ENCODE measurements at regions not wholly inside any gene's neighbourhood (a gene's known extent, or its start where the extent isn't known, plus 50 kb on each side); places are given as distances from the start of the nearest gene placed in this dataset.

DNA sequence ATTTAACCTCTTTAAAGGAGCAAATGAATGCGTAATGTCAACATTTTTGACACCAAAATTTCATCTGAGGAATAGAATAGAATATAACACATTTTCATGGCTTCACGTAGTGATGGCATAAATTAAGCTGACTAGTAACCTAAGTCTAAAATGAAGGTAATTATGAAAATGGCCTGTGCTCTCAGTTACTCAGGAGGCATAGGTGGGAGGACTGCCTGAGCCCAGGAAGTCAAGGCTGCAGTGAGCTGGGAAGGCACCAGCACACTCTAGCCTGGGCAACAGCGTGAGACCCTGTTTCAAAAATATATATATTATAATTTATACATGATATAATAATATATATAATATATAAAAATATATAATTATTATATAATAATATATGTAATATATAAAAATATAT lies 383.2 kb upstream of the ATP2B1 start:
- no peak for ATAC-seq (ENCODE audit: low FRiP score)

DNA sequence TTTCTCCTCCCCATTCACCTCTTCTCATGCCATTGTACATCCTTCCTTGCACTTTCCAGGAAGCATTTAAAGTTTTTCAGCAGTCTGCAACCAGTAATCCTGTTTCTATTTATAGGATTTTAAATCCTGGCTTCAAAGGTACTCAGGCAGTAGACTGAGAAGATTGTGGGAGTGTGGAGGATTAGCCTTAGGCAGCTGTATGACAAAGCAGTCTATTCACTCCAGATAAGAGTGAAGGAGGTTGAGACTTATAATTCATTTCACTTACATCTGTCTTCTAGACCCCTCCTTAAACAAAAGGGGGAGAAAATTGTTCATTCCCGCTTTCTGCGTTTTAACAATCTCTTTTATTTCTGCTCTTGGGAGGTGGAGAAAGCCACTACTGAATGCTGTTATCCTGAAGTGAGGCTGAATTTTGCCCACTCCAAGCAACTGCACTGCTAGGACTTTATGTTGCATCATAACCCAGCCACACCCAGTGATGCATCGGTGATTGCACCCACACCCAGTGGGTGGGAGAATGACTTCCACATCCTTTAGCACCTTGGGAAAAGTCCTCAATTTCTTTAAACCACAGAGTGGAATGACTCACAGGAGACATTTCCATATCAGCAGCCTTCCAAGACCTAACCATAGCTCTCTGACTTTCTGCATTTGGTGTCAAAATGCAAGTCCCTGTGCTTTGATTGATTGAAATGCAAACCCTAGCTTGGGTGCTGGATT lies 382.5 kb upstream of the ATP2B1 start:
- peak in 1 of 2 donors; percentile 51 for DNase-seq
- ATAC-seq (ENCODE audit: low FRiP score): peak; percentile 54
- H3K27ac ChIP-seq (ENCODE audit: low read depth in 1 of 2, low read length in 2 of 2): no peak overlapping the region
- H3K4me1 ChIP-seq (ENCODE audit: control insufficient read depth in 1 of 2, insufficient read depth in 2 of 2, low read length in 2 of 2): peaks cover 0 to 3% of the 10 kb centered on the region in 2 donors
- intact Hi-C loops (cut with DNase I): no loop called here
- no peak overlapping the region for H3K4me3 ChIP-seq (ENCODE audit: low read length in 2 of 2)
- no peaks in the 10 kb centered on the region for H3K36me3 ChIP-seq (ENCODE audit: control insufficient read depth in 1 of 2, insufficient read depth in 2 of 2, low read length in 1 of 2)
- WGBS, 2 donors: 48 to 50% methylated on average over 3 of the region's 3 CpGs
- no peaks in the 10 kb centered on the region for H3K9me3 ChIP-seq (ENCODE audit: control insufficient read depth, low read length)
- no peaks in the 10 kb centered on the region for H3K27me3 ChIP-seq (ENCODE audit: control insufficient read depth in 1 of 2, insufficient read depth in 2 of 2, low read length in 1 of 2)

More for the DNA sequence above, 383.2 kb upstream of the ATP2B1 start:
- Histone ChIP-seq H3K4me1 (ENCODE audit: control insufficient read depth in 1 of 2, insufficient read depth in 2 of 2, low read length in 2 of 2) (peaks cover 0 to 3% of the 10 kb centered on the region in 2 donors), H3K27ac (ENCODE audit: low read depth in 1 of 2, low read length in 2 of 2) (no peak overlapping the region), H3K4me3 (ENCODE audit: low read length in 2 of 2) (no peak overlapping the region), H3K27me3 (ENCODE audit: control insufficient read depth in 1 of 2, insufficient read depth in 2 of 2, low read length in 1 of 2) (no peaks in the 10 kb centered on the region), H3K9me3 (ENCODE audit: control insufficient read depth, low read length) (no peaks in the 10 kb centered on the region), H3K36me3 (ENCODE audit: control insufficient read depth in 1 of 2, insufficient read depth in 2 of 2, low read length in 1 of 2) (no peaks in the 10 kb centered on the region)
- 64 to 65% methylated on average over 3 of the region's 3 CpGs for WGBS, 2 donors
- intact Hi-C loops (cut with DNase I): no loop called here
- no peak for DNase-seq

DNA sequence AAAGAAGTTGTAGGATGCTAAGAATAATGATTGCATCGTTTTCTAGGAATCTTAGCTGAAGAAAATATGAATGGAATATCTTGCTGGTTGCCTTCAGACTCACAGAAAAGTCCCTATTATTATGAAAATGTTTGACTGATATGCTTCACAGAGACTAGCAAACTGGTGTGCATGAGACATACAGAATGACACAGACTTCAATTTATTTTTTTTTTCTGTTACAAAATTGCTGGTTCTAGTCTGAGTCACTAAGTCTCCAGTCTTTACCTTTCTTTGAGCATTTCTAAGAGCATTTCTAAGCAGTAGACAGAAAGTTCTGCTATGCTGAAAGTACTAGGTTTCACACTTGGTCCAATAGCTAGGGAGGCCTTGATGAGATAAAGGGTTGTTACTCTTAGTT lies 377.6 kb upstream of the ATP2B1 start:
- no peak overlapping the region for H3K4me3 ChIP-seq (ENCODE audit: low read length in 2 of 2)
- no peak overlapping the region for H3K27ac ChIP-seq (ENCODE audit: low read depth in 1 of 2, low read length in 2 of 2)
- no peak for DNase-seq
- no peaks in the 10 kb centered on the region for H3K36me3 ChIP-seq (ENCODE audit: control insufficient read depth in 1 of 2, insufficient read depth in 2 of 2, low read length in 1 of 2)
- no peak for ATAC-seq (ENCODE audit: low FRiP score)
- intact Hi-C loops (cut with DNase I): no loop called here
- no peaks in the 10 kb centered on the region for H3K27me3 ChIP-seq (ENCODE audit: control insufficient read depth in 1 of 2, insufficient read depth in 2 of 2, low read length in 1 of 2)
- 18% methylated on average over 1 of the region's 1 CpG for WGBS, 2 donors
- H3K4me1 ChIP-seq (ENCODE audit: control insufficient read depth in 1 of 2, insufficient read depth in 2 of 2, low read length in 2 of 2): peaks cover 0 to 3% of the 10 kb centered on the region in 2 donors
- no peaks in the 10 kb centered on the region for H3K9me3 ChIP-seq (ENCODE audit: control insufficient read depth, low read length)

DNA sequence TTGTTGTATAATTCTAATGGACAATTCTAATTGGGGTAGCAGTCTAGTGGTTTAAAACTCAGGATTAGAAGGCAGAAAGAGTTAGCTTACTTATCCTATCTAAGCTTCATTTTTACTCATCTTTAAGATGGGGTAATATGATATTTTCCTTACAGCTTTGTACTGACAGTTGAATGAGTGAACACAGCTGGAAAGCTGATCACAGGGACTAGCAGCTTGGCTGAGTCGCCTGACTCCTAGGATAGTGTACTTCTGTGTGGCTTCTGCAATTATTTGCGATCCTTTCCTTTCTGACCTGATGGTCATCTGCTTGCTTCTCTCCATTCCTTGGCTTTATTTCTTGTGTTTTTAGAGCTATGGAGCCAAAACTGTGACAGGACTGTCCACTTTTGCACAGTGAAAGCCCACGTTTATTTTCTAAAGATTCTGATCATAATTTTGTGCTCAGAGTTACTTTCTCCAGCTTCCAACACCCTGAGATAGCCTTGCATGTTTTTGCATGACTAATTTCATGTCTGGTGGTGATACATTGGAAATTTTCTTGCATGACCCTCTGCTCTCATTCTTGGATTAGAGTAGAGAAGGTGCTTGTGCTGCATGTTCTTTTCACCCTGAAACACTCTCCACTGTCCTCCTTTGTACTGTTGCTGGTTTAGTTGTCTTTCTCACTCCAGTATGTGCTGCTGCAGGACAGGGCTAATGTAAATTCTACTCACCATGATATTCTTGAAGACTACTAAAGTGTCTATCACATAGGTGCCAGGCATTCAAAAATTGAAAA lies 377.0 kb upstream of the ATP2B1 start:
- Histone ChIP-seq H3K9me3 (ENCODE audit: control insufficient read depth, low read length) (no peaks in the 10 kb centered on the region), H3K4me3 (ENCODE audit: low read length in 2 of 2) (no peak overlapping the region), H3K27ac (ENCODE audit: low read depth in 1 of 2, low read length in 2 of 2) (no peak overlapping the region), H3K4me1 (ENCODE audit: control insufficient read depth in 1 of 2, insufficient read depth in 2 of 2, low read length in 2 of 2) (no peaks in the 10 kb centered on the region), H3K36me3 (ENCODE audit: control insufficient read depth in 1 of 2, insufficient read depth in 2 of 2, low read length in 1 of 2) (no peaks in the 10 kb centered on the region), H3K27me3 (ENCODE audit: control insufficient read depth in 1 of 2, insufficient read depth in 2 of 2, low read length in 1 of 2) (no peaks in the 10 kb centered on the region)
- intact Hi-C loops (cut with DNase I): no loop called here
- WGBS, 2 donors: 54 to 56% methylated on average over 3 of the region's 3 CpGs
- ATAC-seq (ENCODE audit: low FRiP score): no peak
- DNase-seq: no peak

DNA sequence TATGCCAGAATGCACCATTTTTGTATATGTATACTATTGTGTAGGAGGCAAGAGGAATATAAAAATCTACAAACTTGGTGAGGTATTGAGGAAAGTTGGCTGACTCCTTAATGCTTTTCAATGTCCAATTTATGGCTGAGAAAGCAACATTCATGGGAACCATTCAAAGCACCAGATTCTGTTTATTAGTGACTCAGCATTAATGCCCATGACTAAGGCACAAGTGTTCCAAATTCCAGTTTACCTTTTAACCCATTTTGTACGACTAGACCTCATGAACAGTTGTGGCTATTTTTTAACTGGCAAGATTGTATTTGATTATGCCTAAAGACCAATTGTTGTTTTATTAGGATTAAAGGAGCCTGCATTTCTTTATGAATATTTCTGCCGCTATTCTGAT lies 375.4 kb upstream of the ATP2B1 start:
- Histone ChIP-seq H3K4me1 (ENCODE audit: control insufficient read depth in 1 of 2, insufficient read depth in 2 of 2, low read length in 2 of 2) (no peaks in the 10 kb centered on the region), H3K27ac (ENCODE audit: low read depth in 1 of 2, low read length in 2 of 2) (no peak overlapping the region), H3K9me3 (ENCODE audit: control insufficient read depth, low read length) (no peaks in the 10 kb centered on the region), H3K27me3 (ENCODE audit: control insufficient read depth in 1 of 2, insufficient read depth in 2 of 2, low read length in 1 of 2) (no peaks in the 10 kb centered on the region), H3K4me3 (ENCODE audit: low read length in 2 of 2) (no peak overlapping the region), H3K36me3 (ENCODE audit: control insufficient read depth in 1 of 2, insufficient read depth in 2 of 2, low read length in 1 of 2) (no peaks in the 10 kb centered on the region)
- intact Hi-C loops (cut with DNase I): no loop called here
- DNase-seq: no peak
- ATAC-seq (ENCODE audit: low FRiP score): no peak
- 88 to 93% methylated on average over 2 of the region's 2 CpGs for WGBS, 2 donors

DNA sequence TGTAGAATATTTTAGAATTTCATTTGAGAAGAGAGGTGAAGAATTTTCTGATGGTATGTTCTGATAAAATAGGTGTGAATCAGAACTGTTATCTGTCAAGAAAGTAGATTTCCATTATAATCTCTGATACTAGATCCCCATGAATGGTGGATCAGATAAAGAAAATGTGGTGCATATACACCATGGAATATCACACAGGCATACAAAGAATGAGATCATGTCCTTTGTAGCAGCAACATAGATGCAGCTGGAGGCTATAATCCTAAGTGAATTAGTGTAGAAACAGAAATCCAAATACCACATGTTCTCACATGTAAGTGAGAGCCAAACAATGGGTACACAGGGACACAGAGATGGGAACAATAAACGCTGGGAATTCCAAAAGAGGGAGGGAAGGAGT lies 372.0 kb upstream of the ATP2B1 start:
- Histone ChIP-seq H3K36me3 (ENCODE audit: control insufficient read depth in 1 of 2, insufficient read depth in 2 of 2, low read length in 1 of 2) (no peaks in the 10 kb centered on the region), H3K4me1 (ENCODE audit: control insufficient read depth in 1 of 2, insufficient read depth in 2 of 2, low read length in 2 of 2) (no peaks in the 10 kb centered on the region), H3K27me3 (ENCODE audit: control insufficient read depth in 1 of 2, insufficient read depth in 2 of 2, low read length in 1 of 2) (no peaks in the 10 kb centered on the region), H3K4me3 (ENCODE audit: low read length in 2 of 2) (no peak overlapping the region), H3K27ac (ENCODE audit: low read depth in 1 of 2, low read length in 2 of 2) (no peak overlapping the region), H3K9me3 (ENCODE audit: control insufficient read depth, low read length) (no peaks in the 10 kb centered on the region)
- 58 to 62% methylated on average over 1 of the region's 1 CpG for WGBS, 2 donors
- DNase-seq (no peak), ATAC-seq (ENCODE audit: low FRiP score) (no peak)
- intact Hi-C loops (cut with DNase I): no loop called here

DNA sequence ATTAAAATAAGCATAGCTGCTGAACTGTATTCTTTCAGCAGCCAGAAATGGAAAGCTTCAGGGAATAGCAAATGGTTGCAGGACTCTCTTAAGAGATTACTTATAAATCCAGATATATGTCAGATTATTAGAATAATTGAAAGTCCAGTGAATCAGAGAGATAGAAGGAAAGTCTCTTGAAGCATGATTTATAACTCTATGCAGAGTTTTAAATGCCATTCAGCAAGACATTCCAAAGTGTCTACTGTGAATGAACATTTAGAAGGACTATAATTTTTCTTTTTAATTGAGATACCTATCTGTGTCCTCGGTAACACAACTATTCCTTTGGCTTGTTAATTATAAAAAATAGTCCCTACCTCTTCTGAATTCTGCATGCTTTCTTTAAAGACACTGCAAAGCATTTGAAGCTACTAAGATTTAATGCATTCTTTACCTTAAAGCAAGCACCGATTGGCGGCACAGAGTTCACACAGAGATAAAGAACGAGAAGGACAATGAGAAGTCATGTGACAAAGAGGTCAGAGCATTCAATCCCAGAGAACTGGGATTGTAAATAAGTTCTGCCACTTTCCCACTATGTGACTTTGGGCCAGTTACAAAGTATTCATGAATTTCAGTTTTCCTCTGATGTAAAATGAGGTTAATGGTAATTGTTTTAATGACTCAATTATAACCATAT lies 371.0 kb upstream of the ATP2B1 start:
- 63 to 82% methylated on average over 4 of the region's 4 CpGs for WGBS, 2 donors
- intact Hi-C loops (cut with DNase I): no loop called here
- Histone ChIP-seq H3K27me3 (ENCODE audit: control insufficient read depth in 1 of 2, insufficient read depth in 2 of 2, low read length in 1 of 2) (no peaks in the 10 kb centered on the region), H3K9me3 (ENCODE audit: control insufficient read depth, low read length) (no peaks in the 10 kb centered on the region), H3K4me3 (ENCODE audit: low read length in 2 of 2) (no peak overlapping the region), H3K36me3 (ENCODE audit: control insufficient read depth in 1 of 2, insufficient read depth in 2 of 2, low read length in 1 of 2) (no peaks in the 10 kb centered on the region), H3K4me1 (ENCODE audit: control insufficient read depth in 1 of 2, insufficient read depth in 2 of 2, low read length in 2 of 2) (no peaks in the 10 kb centered on the region), H3K27ac (ENCODE audit: low read depth in 1 of 2, low read length in 2 of 2) (no peak overlapping the region)
- no peak for DNase-seq
- ATAC-seq (ENCODE audit: low FRiP score): no peak

DNA sequence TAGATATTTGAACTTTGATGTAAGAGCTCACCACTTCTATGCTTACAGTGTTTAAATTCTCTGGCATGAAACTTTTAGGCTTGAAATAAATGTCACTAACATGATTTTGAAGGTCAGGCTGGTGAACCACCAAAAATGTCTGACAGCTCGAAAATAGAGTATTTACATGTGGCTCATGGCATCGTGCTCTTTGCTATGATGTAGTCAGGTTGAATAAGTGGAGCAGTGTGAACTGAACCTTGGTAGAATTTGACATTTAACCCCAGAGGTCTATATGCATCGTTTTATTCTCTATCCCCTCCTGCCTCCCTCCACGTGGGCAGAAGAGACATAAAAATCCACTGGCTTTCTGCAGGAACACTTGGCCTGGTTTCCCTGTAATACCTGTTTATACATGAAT lies 369.7 kb upstream of the ATP2B1 start:
- Histone ChIP-seq H3K27ac (ENCODE audit: low read depth in 1 of 2, low read length in 2 of 2) (no peak overlapping the region), H3K36me3 (ENCODE audit: control insufficient read depth in 1 of 2, insufficient read depth in 2 of 2, low read length in 1 of 2) (no peaks in the 10 kb centered on the region), H3K4me3 (ENCODE audit: low read length in 2 of 2) (no peak overlapping the region), H3K27me3 (ENCODE audit: control insufficient read depth in 1 of 2, insufficient read depth in 2 of 2, low read length in 1 of 2) (no peaks in the 10 kb centered on the region), H3K9me3 (ENCODE audit: control insufficient read depth, low read length) (no peaks in the 10 kb centered on the region), H3K4me1 (ENCODE audit: control insufficient read depth in 1 of 2, insufficient read depth in 2 of 2, low read length in 2 of 2) (no peaks in the 10 kb centered on the region)
- 64 to 75% methylated on average over 4 of the region's 4 CpGs for WGBS, 2 donors
- ATAC-seq (ENCODE audit: low FRiP score) (no peak), DNase-seq (no peak)
- intact Hi-C loops (cut with DNase I): no loop called here
